Epithelial cell of proximal tubule (primary cell): ENCODE measurements at regions not wholly inside any gene's neighbourhood (a gene's known extent, or its start where the extent isn't known, plus 50 kb on each side); places are given as distances from the start of the nearest gene placed in this dataset.
"Not testable (repeated sequence)": the region's sequence is repeated elsewhere in the genome, so short reads cannot be mapped to it uniquely, and the experiment has no call there.

ENCODE experiments used
- DNase-seq: peaks from one replicate; pipeline ENCODE4 v3.0.0-alpha.2; 2011; ENCODE audit warnings: low read depth
- H3K4me3 ChIP-seq: 2 replicates; pipeline ENCODE4 v1.5.1; 2011; ENCODE audit warnings: low read depth, mild to moderate bottlenecking, low read length
- CTCF ChIP-seq: conservative IDR thresholded peaks from 2 replicates; pipeline ENCODE4 v1.5.1; 2012; ENCODE audit warnings: low read depth, mild to moderate bottlenecking, low read length

- no peak for TF ChIP-seq CTCF
- DNase-seq: no peak
- H3K4me3 ChIP-seq: no peak overlapping the region
Observed at GRCh38 chr17:22203208-22203715, 510.9 kb downstream of the KCNJ18 start.

- H3K4me3 ChIP-seq, DNase-seq: not testable (repeated sequence)
Observed at GRCh38 chr17:22204076-22204475, 511.8 kb downstream of the KCNJ18 start.

- DNase-seq, H3K4me3 ChIP-seq: not testable (repeated sequence)
Observed at GRCh38 chr17:22210212-22210611, 517.9 kb downstream of the KCNJ18 start.

GRCh38 chr17:22213169-22213568, 520.8 kb downstream of the KCNJ18 start:
- H3K4me3 ChIP-seq, DNase-seq: not testable (repeated sequence)

- H3K4me3 ChIP-seq: no peak overlapping the region
- no peak for DNase-seq
- no peak for TF ChIP-seq CTCF
Observed at GRCh38 chr17:22217135-22217534, 524.8 kb downstream of the KCNJ18 start.

- DNase-seq: no peak
- H3K4me3 ChIP-seq: no peak overlapping the region
- no peak for TF ChIP-seq CTCF
Observed at GRCh38 chr17:22221344-22221743, 529.0 kb downstream of the KCNJ18 start.

GRCh38 chr17:22226477-22226876, 534.2 kb downstream of the KCNJ18 start:
- H3K4me3 ChIP-seq, DNase-seq: not testable (repeated sequence)

- not testable (repeated sequence) for DNase-seq, H3K4me3 ChIP-seq
Observed at GRCh38 chr17:22226932-22227331, 534.6 kb downstream of the KCNJ18 start.

- DNase-seq, H3K4me3 ChIP-seq: not testable (repeated sequence)
Observed at GRCh38 chr17:22227699-22228553, 535.6 kb downstream of the KCNJ18 start.

- not testable (repeated sequence) for H3K4me3 ChIP-seq, DNase-seq
Observed at GRCh38 chr17:22229821-22230220, 537.5 kb downstream of the KCNJ18 start.

- H3K4me3 ChIP-seq: no peak overlapping the region
Observed at GRCh38 chr17:22233382-22233781, 541.1 kb downstream of the KCNJ18 start.

More at GRCh38 chr17:22233382-22233781, 541.1 kb downstream of the KCNJ18 start:
- DNase-seq: no peak
- TF ChIP-seq CTCF: no peak
